ENCODE measurements at regions not wholly inside any gene's neighbourhood (a gene's known extent, or its start where the extent isn't known, plus 50 kb on each side); places are given as distances from the start of the nearest gene placed in this dataset.

- H3K4me3 ChIP-seq (ENCODE audit: control insufficient read depth in 1 of 2, extremely low read depth in 1 of 2, low read length in 1 of 2) = no peak overlapping the region
- ChIA-PET CTCF (no interaction called here), POLR2A (no interaction called here)
- H3K27ac Mint-ChIP-seq = no peak overlapping the region
- no peak overlapping the region for H3K27ac ChIP-seq (ENCODE audit: low read length)
- no peaks in the 10 kb centered on the region for H3K36me3 Mint-ChIP-seq
- H3K4me3 Mint-ChIP-seq = no peak overlapping the region
- ATAC-seq (replicated peaks in 1 of 4) (no peak), DNase-seq (no peak)
- no peaks in the 10 kb centered on the region for H3K9me3 Mint-ChIP-seq
- peaks cover 22 to 36% of the 10 kb centered on the region in 2 donors for H3K27me3 Mint-ChIP-seq
- no peaks in the 10 kb centered on the region for H3K4me1 ChIP-seq (ENCODE audit: control insufficient read depth in 1 of 2, extremely low read depth in 1 of 2, insufficient read depth in 2 of 2, low read length in 2 of 2)
- WGBS (ENCODE audit: insufficient coverage) = no CpG with 5 or more reads among the region's 3 CpGs
- H3K27me3 ChIP-seq (replicated peaks in 1 of 2; ENCODE audit: control insufficient read depth in 2 of 2, extremely low read depth in 1 of 2, insufficient read depth in 2 of 2, low read length in 1 of 2) = peaks cover 0 to 8% of the 10 kb centered on the region in 2 experiments
- no peaks in the 10 kb centered on the region for H3K9me3 ChIP-seq
- H3K36me3 ChIP-seq (ENCODE audit: control insufficient read depth in 2 of 2, extremely low read depth in 1 of 2, insufficient read depth in 1 of 2, low read length in 1 of 2) = no peaks in the 10 kb centered on the region
- H3K4me1 Mint-ChIP-seq = no peaks in the 10 kb centered on the region
Observed at GRCh38 chr13:31444266-31444856, 244.6 kb downstream of the B3GLCT start.

GRCh38 chr13:31452525-31452924, 252.8 kb downstream of the B3GLCT start:
- ATAC-seq (replicated peaks in 1 of 4) (no peak), DNase-seq (no peak)
- H3K36me3 Mint-ChIP-seq = no peaks in the 10 kb centered on the region
- Histone ChIP-seq H3K27ac (ENCODE audit: low read length) (no peak overlapping the region), H3K36me3 (ENCODE audit: control insufficient read depth in 2 of 2, extremely low read depth in 1 of 2, insufficient read depth in 1 of 2, low read length in 1 of 2) (no peaks in the 10 kb centered on the region), H3K4me3 (ENCODE audit: control insufficient read depth in 1 of 2, extremely low read depth in 1 of 2, low read length in 1 of 2) (no peak overlapping the region), H3K27me3 (replicated peaks in 1 of 2; ENCODE audit: control insufficient read depth in 2 of 2, extremely low read depth in 1 of 2, insufficient read depth in 2 of 2, low read length in 1 of 2) (peaks cover 0 to 2% of the 10 kb centered on the region in 2 experiments), H3K9me3 (no peaks in the 10 kb centered on the region), H3K4me1 (ENCODE audit: control insufficient read depth in 1 of 2, extremely low read depth in 1 of 2, insufficient read depth in 2 of 2, low read length in 2 of 2) (no peaks in the 10 kb centered on the region)
- ChIA-PET CTCF (no interaction called here), POLR2A (no interaction called here)
- H3K9me3 Mint-ChIP-seq = peaks cover 0 to 6% (median 0%) of the 10 kb centered on the region in 3 donors
- 89% methylated on average over 2 of the region's 2 CpGs for WGBS (ENCODE audit: insufficient coverage)
- H3K27ac Mint-ChIP-seq = no peak overlapping the region
- no peak overlapping the region for H3K4me3 Mint-ChIP-seq
- H3K4me1 Mint-ChIP-seq = no peaks in the 10 kb centered on the region
- H3K27me3 Mint-ChIP-seq = peaks cover 14 to 17% of the 10 kb centered on the region in 2 donors

- no peak for ATAC-seq (replicated peaks in 1 of 4)
- Mint-ChIP-seq H3K27ac (no peak overlapping the region), H3K9me3 (peaks cover 0 to 6% (median 0%) of the 10 kb centered on the region in 3 donors), H3K27me3 (peaks cover 10 to 12% of the 10 kb centered on the region in 2 donors), H3K4me3 (no peak overlapping the region), H3K36me3 (no peaks in the 10 kb centered on the region), H3K4me1 (no peaks in the 10 kb centered on the region)
- Histone ChIP-seq H3K9me3 (no peaks in the 10 kb centered on the region), H3K27me3 (replicated peaks in 1 of 2; ENCODE audit: control insufficient read depth in 2 of 2, extremely low read depth in 1 of 2, insufficient read depth in 2 of 2, low read length in 1 of 2) (peaks cover 0 to 2% of the 10 kb centered on the region in 2 experiments), H3K4me1 (ENCODE audit: control insufficient read depth in 1 of 2, extremely low read depth in 1 of 2, insufficient read depth in 2 of 2, low read length in 2 of 2) (no peaks in the 10 kb centered on the region), H3K4me3 (ENCODE audit: control insufficient read depth in 1 of 2, extremely low read depth in 1 of 2, low read length in 1 of 2) (no peak overlapping the region), H3K27ac (ENCODE audit: low read length) (no peak overlapping the region), H3K36me3 (ENCODE audit: control insufficient read depth in 2 of 2, extremely low read depth in 1 of 2, insufficient read depth in 1 of 2, low read length in 1 of 2) (no peaks in the 10 kb centered on the region)
- ChIA-PET CTCF (no interaction called here), POLR2A (interaction anchor here in 1 of 2 donors (0.8 kb wide), 1 partner anchor 730 kb away, joined by 4 read pairs; no protein-coding TSS in a partner anchor)
- DNase-seq = no peak
Observed at GRCh38 chr13:31455581-31455980, 255.8 kb downstream of the B3GLCT start.

- H3K4me1 ChIP-seq (ENCODE audit: control insufficient read depth in 1 of 2, extremely low read depth in 1 of 2, insufficient read depth in 2 of 2, low read length in 2 of 2) = no peaks in the 10 kb centered on the region
- no peak overlapping the region for H3K4me3 Mint-ChIP-seq
- no peak for ATAC-seq (replicated peaks in 1 of 4)
- H3K27ac Mint-ChIP-seq = no peak overlapping the region
- ChIA-PET CTCF (no interaction called here), POLR2A (interaction anchor here in 1 of 2 donors (0.8 kb wide), 1 partner anchor 729 kb away, joined by 4 read pairs; no protein-coding TSS in a partner anchor)
- H3K4me1 Mint-ChIP-seq = no peaks in the 10 kb centered on the region
- no peaks in the 10 kb centered on the region for H3K36me3 ChIP-seq (ENCODE audit: control insufficient read depth in 2 of 2, extremely low read depth in 1 of 2, insufficient read depth in 1 of 2, low read length in 1 of 2)
- peaks cover 7 to 8% of the 10 kb centered on the region in 2 donors for H3K27me3 Mint-ChIP-seq
- H3K9me3 ChIP-seq = no peaks in the 10 kb centered on the region
- peaks cover 0 to 3% (median 0%) of the 10 kb centered on the region in 3 donors for H3K9me3 Mint-ChIP-seq
- no peaks in the 10 kb centered on the region for H3K36me3 Mint-ChIP-seq
- H3K4me3 ChIP-seq (ENCODE audit: control insufficient read depth in 1 of 2, extremely low read depth in 1 of 2, low read length in 1 of 2) = no peak overlapping the region
- no peak for DNase-seq
- H3K27me3 ChIP-seq (replicated peaks in 1 of 2; ENCODE audit: control insufficient read depth in 2 of 2, extremely low read depth in 1 of 2, insufficient read depth in 2 of 2, low read length in 1 of 2) = peaks cover 0 to 2% of the 10 kb centered on the region in 2 experiments
- no peak overlapping the region for H3K27ac ChIP-seq (ENCODE audit: low read length)
Observed at GRCh38 chr13:31456056-31456455, 256.3 kb downstream of the B3GLCT start.

- DNase-seq (no peak), ATAC-seq (replicated peaks in 1 of 4) (no peak)
- no peak overlapping the region for H3K4me3 Mint-ChIP-seq
- no peaks in the 10 kb centered on the region for H3K9me3 Mint-ChIP-seq
- POLR2A ChIA-PET = no interaction called here
- Histone ChIP-seq H3K27ac (ENCODE audit: low read length) (no peak overlapping the region), H3K4me3 (ENCODE audit: control insufficient read depth in 1 of 2, extremely low read depth in 1 of 2, low read length in 1 of 2) (no peak overlapping the region), H3K27me3 (replicated peaks in 1 of 2; ENCODE audit: control insufficient read depth in 2 of 2, extremely low read depth in 1 of 2, insufficient read depth in 2 of 2, low read length in 1 of 2) (no peaks in the 10 kb centered on the region), H3K36me3 (ENCODE audit: control insufficient read depth in 2 of 2, extremely low read depth in 1 of 2, insufficient read depth in 1 of 2, low read length in 1 of 2) (no peaks in the 10 kb centered on the region), H3K4me1 (ENCODE audit: control insufficient read depth in 1 of 2, extremely low read depth in 1 of 2, insufficient read depth in 2 of 2, low read length in 2 of 2) (no peaks in the 10 kb centered on the region), H3K9me3 (no peaks in the 10 kb centered on the region)
- H3K27ac Mint-ChIP-seq = no peak overlapping the region
- peaks cover 0 to 4% of the 10 kb centered on the region in 2 donors for H3K27me3 Mint-ChIP-seq
- no peaks in the 10 kb centered on the region for H3K36me3 Mint-ChIP-seq
- no peaks in the 10 kb centered on the region for H3K4me1 Mint-ChIP-seq
- no CpG with 5 or more reads among the region's 3 CpGs for WGBS (ENCODE audit: insufficient coverage)
- CTCF ChIA-PET = no interaction called here
Observed at GRCh38 chr13:31460061-31460460, 260.3 kb downstream of the B3GLCT start.

- H3K4me3 ChIP-seq (ENCODE audit: control insufficient read depth in 1 of 2, extremely low read depth in 1 of 2, low read length in 1 of 2) = no peak overlapping the region
- ChIA-PET POLR2A (no interaction called here), CTCF (no interaction called here)
- ATAC-seq (replicated peaks in 1 of 4) = no peak
- Mint-ChIP-seq H3K27me3 (peaks cover 0 to 10% of the 10 kb centered on the region in 2 donors), H3K36me3 (no peaks in the 10 kb centered on the region), H3K4me3 (no peak overlapping the region), H3K27ac (no peak overlapping the region), H3K4me1 (no peaks in the 10 kb centered on the region), H3K9me3 (no peaks in the 10 kb centered on the region)
- no peak overlapping the region for H3K27ac ChIP-seq (ENCODE audit: low read length)
- no peaks in the 10 kb centered on the region for H3K4me1 ChIP-seq (ENCODE audit: control insufficient read depth in 1 of 2, extremely low read depth in 1 of 2, insufficient read depth in 2 of 2, low read length in 2 of 2)
- no peaks in the 10 kb centered on the region for H3K27me3 ChIP-seq (replicated peaks in 1 of 2; ENCODE audit: control insufficient read depth in 2 of 2, extremely low read depth in 1 of 2, insufficient read depth in 2 of 2, low read length in 1 of 2)
- WGBS (ENCODE audit: insufficient coverage) = no CpG with 5 or more reads among the region's 5 CpGs
- no peaks in the 10 kb centered on the region for H3K36me3 ChIP-seq (ENCODE audit: control insufficient read depth in 2 of 2, extremely low read depth in 1 of 2, insufficient read depth in 1 of 2, low read length in 1 of 2)
- H3K9me3 ChIP-seq = no peaks in the 10 kb centered on the region
- no peak for DNase-seq
Observed at GRCh38 chr13:31461923-31462322, 262.1 kb downstream of the B3GLCT start.

GRCh38 chr13:31462766-31463165, 263.0 kb downstream of the B3GLCT start:
- Histone ChIP-seq H3K27me3 (replicated peaks in 1 of 2; ENCODE audit: control insufficient read depth in 2 of 2, extremely low read depth in 1 of 2, insufficient read depth in 2 of 2, low read length in 1 of 2) (no peaks in the 10 kb centered on the region), H3K9me3 (no peaks in the 10 kb centered on the region), H3K27ac (ENCODE audit: low read length) (no peak overlapping the region), H3K4me1 (ENCODE audit: control insufficient read depth in 1 of 2, extremely low read depth in 1 of 2, insufficient read depth in 2 of 2, low read length in 2 of 2) (no peaks in the 10 kb centered on the region), H3K4me3 (ENCODE audit: control insufficient read depth in 1 of 2, extremely low read depth in 1 of 2, low read length in 1 of 2) (no peak overlapping the region), H3K36me3 (ENCODE audit: control insufficient read depth in 2 of 2, extremely low read depth in 1 of 2, insufficient read depth in 1 of 2, low read length in 1 of 2) (no peaks in the 10 kb centered on the region)
- H3K4me1 Mint-ChIP-seq = no peaks in the 10 kb centered on the region
- DNase-seq = no peak
- ChIA-PET CTCF (no interaction called here), POLR2A (no interaction called here)
- no peak overlapping the region for H3K4me3 Mint-ChIP-seq
- H3K9me3 Mint-ChIP-seq = no peaks in the 10 kb centered on the region
- WGBS (ENCODE audit: insufficient coverage) = 100% methylated on average over 1 of the region's 3 CpGs
- ATAC-seq (replicated peaks in 1 of 4) = no peak
- H3K27ac Mint-ChIP-seq = no peak overlapping the region
- H3K27me3 Mint-ChIP-seq = peaks cover 0 to 10% of the 10 kb centered on the region in 2 donors
- no peaks in the 10 kb centered on the region for H3K36me3 Mint-ChIP-seq
